Uterus (tissue), 2 donors: ENCODE measurements at regions not wholly inside any gene's neighbourhood (a gene's known extent, or its start where the extent isn't known, plus 50 kb on each side); places are given as distances from the start of the nearest gene placed in this dataset.

Source experiments
- CTCF ChIP-seq, 4 experiments: fragments of 200-600 bp in 2 of 4; fragments of 450-650 bp in 2 of 4; sonication (generic) in 2 of 4; IDR thresholded peaks; one replicate each; pipeline ENCODE4 v1.5.1; 2016 to 2019; ENCODE audit warnings: antibody characterized with exemption in 4 of 4, mild to moderate bottlenecking in 2 of 4, moderate library complexity in 1 of 4
- POLR2A ChIP-seq, 2 donors: fragments of 450-650 bp; IDR thresholded peaks; one replicate each; pipeline ENCODE4 v1.6.1; 2016; ENCODE audit warnings: antibody characterized with exemption in 2 of 2, mild to moderate bottlenecking in 1 of 2, moderate library complexity in 1 of 2

GRCh38 chr5:93192087-93192486 is 388.9 kb downstream of the NR2F1-AS1 start:
- no peak for TF ChIP-seq CTCF (IDR thresholded peaks at IDR 0.05)
- no peak for TF ChIP-seq POLR2A (IDR thresholded peaks at IDR 0.05)
